ENCODE measurements at regions not wholly inside any gene's neighbourhood (a gene's known extent, or its start where the extent isn't known, plus 50 kb on each side); places are given as distances from the start of the nearest gene placed in this dataset.

DNA sequence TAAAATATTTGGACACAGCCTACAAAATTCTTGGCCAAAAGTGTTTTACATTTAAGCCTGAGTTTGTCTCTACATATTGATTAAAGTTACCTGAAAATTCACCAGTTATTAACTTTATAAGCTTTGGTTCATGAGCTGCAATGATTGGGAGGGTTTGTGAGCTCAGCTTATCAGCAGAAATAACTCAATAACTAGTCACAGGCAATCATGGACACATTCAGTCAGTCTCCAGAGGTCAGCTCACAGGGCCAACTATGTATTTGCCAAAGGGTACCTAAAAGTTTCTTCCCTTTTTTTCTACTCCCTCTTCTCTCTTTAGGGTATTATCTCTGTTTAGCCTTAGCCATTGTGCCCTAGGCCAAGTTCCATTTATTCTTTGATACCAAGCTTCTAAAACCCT is 145.9 kb downstream of the ZPLD1 start:
- Mint-ChIP-seq H3K27ac (no peak overlapping the region), H3K9me3 (no peaks in the 10 kb centered on the region), H3K36me3 (no peaks in the 10 kb centered on the region)
- ATAC-seq: no peak
- DNase-seq (ENCODE audit: low spot score in 2 of 2): no peak

DNA sequence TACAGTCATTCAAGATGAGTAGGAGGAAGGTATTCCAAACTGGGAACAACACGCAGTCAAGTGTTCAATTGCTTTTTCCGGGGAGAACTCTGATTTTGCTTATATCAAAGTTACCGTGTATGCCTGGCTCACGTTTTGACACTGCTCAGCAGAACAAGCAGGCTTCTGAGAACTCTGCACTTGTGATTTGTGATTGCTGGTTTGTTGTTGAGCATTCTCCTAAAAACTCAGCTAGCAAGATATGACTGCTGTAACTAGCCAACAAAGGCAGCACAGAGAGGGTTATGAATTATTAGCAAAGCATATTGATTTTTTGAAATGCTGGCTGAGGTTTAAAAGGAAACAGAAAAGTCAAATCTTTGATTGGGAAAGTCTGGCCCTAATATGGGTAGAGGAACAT is 151.7 kb downstream of the ZPLD1 start:
- Mint-ChIP-seq H3K27ac (no peak overlapping the region), H3K36me3 (no peaks in the 10 kb centered on the region), H3K9me3 (peaks cover 0 to 6% of the 10 kb centered on the region in 2 donors)
- no peak for ATAC-seq
- no peak for DNase-seq (ENCODE audit: low spot score in 2 of 2)

- H3K27ac Mint-ChIP-seq: no peak overlapping the region
- peaks cover 0 to 9% of the 10 kb centered on the region in 2 donors for H3K9me3 Mint-ChIP-seq
- ATAC-seq (no peak), DNase-seq (ENCODE audit: low spot score in 2 of 2) (no peak)
- no peaks in the 10 kb centered on the region for H3K36me3 Mint-ChIP-seq
Measured at GRCh38 chr3:102593812-102594602, 159.2 kb downstream of the ZPLD1 start.

GRCh38 chr3:102595057-102595456 is 160.2 kb downstream of the ZPLD1 start:
- H3K36me3 Mint-ChIP-seq: no peaks in the 10 kb centered on the region
- no peak for DNase-seq (ENCODE audit: low spot score in 2 of 2)
- H3K27ac Mint-ChIP-seq: no peak overlapping the region
- ATAC-seq: no peak
- H3K9me3 Mint-ChIP-seq: peaks cover 0 to 9% of the 10 kb centered on the region in 2 donors

- Mint-ChIP-seq H3K27ac (no peak overlapping the region), H3K9me3 (peaks cover 0 to 4% of the 10 kb centered on the region in 2 donors), H3K36me3 (no peaks in the 10 kb centered on the region)
- ATAC-seq: no peak
- no peak for DNase-seq (ENCODE audit: low spot score in 2 of 2)
Measured at GRCh38 chr3:102599819-102600576, 165.2 kb downstream of the ZPLD1 start.

GRCh38 chr3:102605153-102605552 is 170.3 kb downstream of the ZPLD1 start:
- no peaks in the 10 kb centered on the region for H3K36me3 Mint-ChIP-seq
- H3K9me3 Mint-ChIP-seq: peaks cover 0 to 1% of the 10 kb centered on the region in 2 donors
- no peak for ATAC-seq
- H3K27ac Mint-ChIP-seq: no peak overlapping the region
- no peak for DNase-seq (ENCODE audit: low spot score in 2 of 2)

- DNase-seq (ENCODE audit: low spot score in 2 of 2): no peak
- Mint-ChIP-seq H3K9me3 (peaks cover 0 to 8% of the 10 kb centered on the region in 2 donors), H3K27ac (no peak overlapping the region), H3K36me3 (no peaks in the 10 kb centered on the region)
- ATAC-seq: no peak
Measured at GRCh38 chr3:102608875-102609274, 174.1 kb downstream of the ZPLD1 start.

- Mint-ChIP-seq H3K9me3 (peaks cover 0 to 8% of the 10 kb centered on the region in 2 donors), H3K36me3 (no peaks in the 10 kb centered on the region)
- no peak for ATAC-seq
Measured at GRCh38 chr3:102614021-102614569, 179.3 kb downstream of the ZPLD1 start.

DNA sequence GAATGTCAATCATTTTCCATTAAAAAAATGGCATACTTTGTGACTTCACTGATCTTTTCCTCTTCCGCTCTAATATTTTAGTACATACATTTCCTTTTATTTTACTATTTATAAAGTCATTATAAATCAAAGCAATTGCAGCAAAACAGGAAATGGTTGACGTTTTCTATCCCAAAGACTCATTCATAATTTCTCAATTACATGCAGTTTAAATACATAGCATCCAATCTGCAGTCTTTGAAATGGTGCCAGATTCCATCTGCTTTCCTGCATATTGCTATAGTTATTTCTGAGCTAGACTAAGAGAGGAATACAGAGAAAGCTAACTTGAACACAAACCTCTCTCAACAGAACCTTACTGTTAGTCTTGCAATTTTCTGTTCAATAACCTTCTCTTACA is 179.8 kb downstream of the ZPLD1 start:
- H3K27ac Mint-ChIP-seq: no peak overlapping the region
- DNase-seq (ENCODE audit: low spot score in 2 of 2) (no peak), ATAC-seq (no peak)
- H3K36me3 Mint-ChIP-seq: no peaks in the 10 kb centered on the region
- peaks cover 0 to 8% of the 10 kb centered on the region in 2 donors for H3K9me3 Mint-ChIP-seq

More at GRCh38 chr3:102614021-102614569, 179.3 kb downstream of the ZPLD1 start:
- DNase-seq (ENCODE audit: low spot score in 2 of 2): no peak
- no peak overlapping the region for H3K27ac Mint-ChIP-seq

GRCh38 chr3:102617381-102617780 is 182.6 kb downstream of the ZPLD1 start:
- no peak overlapping the region for H3K27ac Mint-ChIP-seq
- no peaks in the 10 kb centered on the region for H3K36me3 Mint-ChIP-seq
- ATAC-seq: no peak
- DNase-seq (ENCODE audit: low spot score in 2 of 2): no peak
- no peaks in the 10 kb centered on the region for H3K9me3 Mint-ChIP-seq

DNA sequence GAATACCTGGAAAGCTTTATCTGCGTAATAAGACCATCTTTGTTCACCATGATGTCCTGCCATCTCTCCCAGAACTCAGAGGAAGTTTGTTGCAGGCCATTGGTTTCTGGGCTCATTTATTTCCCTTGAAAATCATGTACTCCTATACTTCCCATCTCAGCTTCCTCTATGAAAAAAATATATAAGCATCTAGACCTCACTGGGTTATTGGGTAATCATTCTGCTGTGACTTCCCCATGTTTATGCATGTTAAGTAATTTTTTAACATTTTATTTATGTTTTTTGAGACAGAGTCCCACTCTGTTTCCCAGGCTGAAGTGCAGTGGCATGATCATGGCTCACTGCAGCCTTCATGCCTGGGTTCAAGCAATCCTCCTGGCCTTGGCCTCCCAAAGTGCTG is 184.5 kb downstream of the ZPLD1 start:
- DNase-seq (ENCODE audit: low spot score in 2 of 2) (no peak), ATAC-seq (no peak)
- no peak overlapping the region for H3K27ac Mint-ChIP-seq
- no peaks in the 10 kb centered on the region for H3K9me3 Mint-ChIP-seq
- no peaks in the 10 kb centered on the region for H3K36me3 Mint-ChIP-seq

DNA sequence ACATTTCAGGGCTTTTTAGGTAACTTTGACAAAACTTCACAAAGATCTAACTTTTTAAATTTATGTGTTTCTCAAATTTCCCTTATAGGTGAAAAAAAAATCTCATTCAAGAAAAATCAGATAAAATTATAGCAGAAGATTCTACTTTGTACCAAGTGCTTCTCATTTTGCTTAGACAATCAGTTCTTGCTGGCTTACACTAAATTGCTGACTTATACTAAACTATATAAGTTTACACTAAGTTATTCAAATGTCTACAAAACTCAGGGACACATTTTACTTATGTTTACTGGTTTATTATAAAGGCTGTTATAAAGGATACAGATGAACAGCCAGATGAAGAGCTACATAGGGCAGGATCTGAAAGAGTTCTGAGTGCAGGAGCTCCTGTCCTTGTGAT is 195.1 kb downstream of the ZPLD1 start:
- H3K36me3 Mint-ChIP-seq: no peaks in the 10 kb centered on the region
- no peaks in the 10 kb centered on the region for H3K9me3 Mint-ChIP-seq
- DNase-seq (ENCODE audit: low spot score in 2 of 2) (no peak), ATAC-seq (no peak)
- no peak overlapping the region for H3K27ac Mint-ChIP-seq

GRCh38 chr3:102630531-102630930 is 195.7 kb downstream of the ZPLD1 start:
- Mint-ChIP-seq H3K9me3 (no peaks in the 10 kb centered on the region), H3K27ac (no peak overlapping the region), H3K36me3 (no peaks in the 10 kb centered on the region)
- ATAC-seq: no peak
- no peak for DNase-seq (ENCODE audit: low spot score in 2 of 2)

DNA sequence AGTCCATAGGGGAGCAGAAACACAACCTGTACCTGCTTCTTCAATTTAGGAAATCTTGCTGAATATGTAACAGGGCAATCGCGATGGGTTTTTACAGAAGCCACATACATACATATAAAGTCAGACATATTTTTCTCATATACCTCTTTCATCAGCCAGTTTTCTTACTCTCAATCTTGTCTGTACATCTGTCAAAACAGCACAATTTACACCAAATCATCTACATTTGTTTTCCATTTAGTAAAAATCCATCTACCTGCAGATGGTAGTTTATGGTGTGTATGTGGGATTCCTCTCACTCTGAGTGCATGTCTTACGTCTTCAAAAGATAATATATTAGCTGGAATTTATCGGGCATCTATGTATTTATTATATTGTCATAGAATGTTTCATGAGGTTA is 208.7 kb downstream of the ZPLD1 start:
- H3K27ac Mint-ChIP-seq: no peak overlapping the region
- H3K36me3 Mint-ChIP-seq: peaks cover 0 to 5% of the 10 kb centered on the region in 2 donors
- ATAC-seq: no peak
- no peak for DNase-seq (ENCODE audit: low spot score in 2 of 2)
- H3K9me3 Mint-ChIP-seq: peaks cover 3 to 4% of the 10 kb centered on the region in 2 donors

GRCh38 chr3:102646557-102646956 is 211.7 kb downstream of the ZPLD1 start:
- ATAC-seq: no peak
- Mint-ChIP-seq H3K36me3 (peaks cover 0 to 5% of the 10 kb centered on the region in 2 donors), H3K27ac (no peak overlapping the region), H3K9me3 (peaks cover 4% of the 10 kb centered on the region in 2 donors)
- no peak for DNase-seq (ENCODE audit: low spot score in 2 of 2)

GRCh38 chr3:102660653-102661052 is 225.8 kb downstream of the ZPLD1 start:
- Mint-ChIP-seq H3K27ac (no peak overlapping the region), H3K9me3 (no peaks in the 10 kb centered on the region), H3K36me3 (no peaks in the 10 kb centered on the region)
- ATAC-seq (no peak), DNase-seq (ENCODE audit: low spot score in 2 of 2) (no peak)

DNA sequence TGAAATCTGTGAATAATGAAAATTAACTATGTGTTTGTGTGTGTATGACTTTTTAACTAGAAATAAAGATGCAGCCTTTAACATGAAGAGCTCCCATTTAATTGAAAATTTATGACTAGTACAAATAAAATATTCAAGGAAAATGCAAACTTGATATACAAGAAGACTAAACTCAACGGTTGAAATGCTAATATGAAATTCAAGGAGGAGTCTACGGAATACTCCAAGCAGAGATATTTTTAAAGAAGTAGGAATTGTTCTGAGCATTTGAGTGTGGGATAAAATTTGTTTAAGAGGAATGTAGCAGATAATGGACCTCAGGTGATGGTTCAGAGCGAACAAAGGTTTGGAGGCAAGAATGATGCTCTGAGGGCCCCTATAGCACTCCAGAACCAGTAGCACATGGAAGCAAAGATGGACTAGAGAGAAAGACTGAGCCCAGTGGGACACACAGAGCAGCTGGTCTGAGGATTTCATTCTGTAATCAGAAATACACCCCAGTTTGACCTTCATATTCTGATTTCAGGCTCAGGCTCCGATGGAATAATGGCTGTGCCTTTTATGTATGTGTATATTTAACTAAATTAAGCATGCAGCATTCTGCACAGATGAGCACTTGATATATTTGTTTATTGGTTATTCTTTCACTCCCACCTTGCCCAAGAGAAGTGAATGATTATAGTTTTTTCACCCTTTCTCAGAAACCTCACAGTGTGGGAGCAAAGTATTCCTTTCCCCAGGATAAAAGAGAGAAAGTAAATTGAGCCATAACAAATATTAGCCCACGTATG is 227.1 kb downstream of the ZPLD1 start:
- ATAC-seq: no peak
- H3K36me3 Mint-ChIP-seq: no peaks in the 10 kb centered on the region
- H3K9me3 Mint-ChIP-seq: no peaks in the 10 kb centered on the region
- no peak for DNase-seq (ENCODE audit: low spot score in 2 of 2)
- no peak overlapping the region for H3K27ac Mint-ChIP-seq

Data from activated naive CD4-positive, alpha-beta T cell treated with anti-CD3 and anti-CD28 coated beads, Interleukin-2, amount 50 U/mL, for 72 hours (primary cell).